Activated CD8-positive, alpha-beta memory T cell treated with anti-CD3 and anti-CD28 coated beads, Interleukin-2, amount 50 U/mL, for 1 hour (primary cell): ENCODE measurements at regions not wholly inside any gene's neighbourhood (a gene's known extent, or its start where the extent isn't known, plus 50 kb on each side); places are given as distances from the start of the nearest gene placed in this dataset.

Experiments used
- DNase-seq: peaks from one replicate; pipeline ENCODE4 v3.0.0-alpha.2; 2020; ENCODE audit errors: extremely low read depth

- DNase-seq, result no peak
Observed at GRCh38 chr9:88326936-88327335, 61.3 kb upstream of the SPIN1 start.

GRCh38 chr9:88326015-88326414, 62.2 kb upstream of the SPIN1 start:
- no peak for DNase-seq

GRCh38 chr9:88322906-88323566, 65.2 kb upstream of the SPIN1 start:
- DNase-seq, result peak; percentile 32

GRCh38 chr9:88321764-88322163, 66.5 kb upstream of the SPIN1 start:
- no peak for DNase-seq

- DNase-seq, result no peak
Observed at GRCh38 chr9:88320748-88321415, 67.4 kb upstream of the SPIN1 start.

GRCh38 chr9:88319936-88320747, 68.1 kb upstream of the SPIN1 start:
- no peak for DNase-seq

- no peak for DNase-seq
Observed at GRCh38 chr9:88313364-88314220, 74.7 kb upstream of the SPIN1 start.

GRCh38 chr9:88312517-88313103, 75.6 kb upstream of the SPIN1 start:
- no peak for DNase-seq

GRCh38 chr9:88312045-88312444, 76.2 kb upstream of the SPIN1 start:
- DNase-seq, result no peak

- DNase-seq, result no peak
Observed at GRCh38 chr9:88310310-88310980, 77.8 kb upstream of the SPIN1 start.

- no peak for DNase-seq
Observed at GRCh38 chr9:88308831-88309560, 79.2 kb upstream of the SPIN1 start.

GRCh38 chr9:88307136-88307535, 81.1 kb upstream of the SPIN1 start:
- DNase-seq, result no peak

GRCh38 chr9:88303721-88304451, 84.4 kb upstream of the SPIN1 start:
- DNase-seq, result no peak

GRCh38 chr9:88302579-88303324, 85.5 kb upstream of the SPIN1 start:
- no peak for DNase-seq

GRCh38 chr9:88300556-88300955, 87.7 kb upstream of the SPIN1 start:
- DNase-seq, result no peak

- no peak for DNase-seq
Observed at GRCh38 chr9:88291856-88292255, 96.4 kb upstream of the SPIN1 start.

GRCh38 chr9:88291056-88291455, 97.2 kb upstream of the SPIN1 start:
- DNase-seq, result no peak

- no peak for DNase-seq
Observed at GRCh38 chr9:88289532-88289931, 98.7 kb upstream of the SPIN1 start.

GRCh38 chr9:88287972-88288371, 100.3 kb upstream of the SPIN1 start:
- DNase-seq, result no peak
